ENCODE measurements at regions not wholly inside any gene's neighbourhood (a gene's known extent, or its start where the extent isn't known, plus 50 kb on each side); places are given as distances from the start of the nearest gene placed in this dataset.
"Not testable (repeated sequence)": the region's sequence is repeated elsewhere in the genome, so short reads cannot be mapped to it uniquely, and the experiment has no call there.

DNA sequence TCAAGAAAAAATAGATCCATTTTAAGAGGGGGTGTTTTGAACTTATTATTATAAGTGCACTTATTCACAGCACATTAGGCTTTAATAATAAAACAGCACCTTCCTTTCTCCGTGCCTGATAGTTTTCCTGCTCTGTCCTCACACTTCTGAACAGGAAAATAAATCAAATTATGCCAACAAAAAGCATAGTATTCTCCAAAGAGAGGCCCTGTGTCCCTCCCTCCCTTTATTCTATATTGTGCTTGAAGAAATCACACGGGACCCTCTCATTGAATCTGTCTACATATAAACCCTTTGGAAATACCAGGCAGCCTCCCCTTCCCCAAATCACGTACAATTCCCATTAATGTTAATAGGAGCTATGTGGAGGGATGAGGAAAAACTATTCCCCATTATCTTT lies 462.9 kb upstream of the NRSN1 start:
- TF ChIP-seq CTCF (IDR thresholded peaks at IDR 0.05), result no peak
- no peaks in the 10 kb centered on the region for H3K36me3 ChIP-seq

GRCh38 chr6:23663652-23664051 lies 462.4 kb upstream of the NRSN1 start:
- no peak for DNase-seq (ENCODE audit: low spot score)
- TF ChIP-seq CTCF (IDR thresholded peaks at IDR 0.05), result no peak
- Histone ChIP-seq H3K4me1 (no peaks in the 10 kb centered on the region), H3K36me3 (no peaks in the 10 kb centered on the region), H3K27ac (no peak overlapping the region), H3K9me3 (no peaks in the 10 kb centered on the region), H3K27me3 (no peaks in the 10 kb centered on the region), H3K4me3 (no peak overlapping the region)

More for the DNA sequence above, 462.9 kb upstream of the NRSN1 start:
- no peaks in the 10 kb centered on the region for H3K4me1 ChIP-seq
- H3K27me3 ChIP-seq, result no peaks in the 10 kb centered on the region
- no peak overlapping the region for H3K27ac ChIP-seq
- no peaks in the 10 kb centered on the region for H3K9me3 ChIP-seq
- H3K4me3 ChIP-seq, result no peak overlapping the region
- DNase-seq (ENCODE audit: low spot score), result no peak

- not testable (repeated sequence) for H3K4me1 ChIP-seq; H3K4me3 ChIP-seq; DNase-seq (ENCODE audit: low spot score); H3K36me3 ChIP-seq; H3K27me3 ChIP-seq; H3K9me3 ChIP-seq; H3K27ac ChIP-seq
Observed at GRCh38 chr6:23665911-23666310, 460.1 kb upstream of the NRSN1 start.

DNA sequence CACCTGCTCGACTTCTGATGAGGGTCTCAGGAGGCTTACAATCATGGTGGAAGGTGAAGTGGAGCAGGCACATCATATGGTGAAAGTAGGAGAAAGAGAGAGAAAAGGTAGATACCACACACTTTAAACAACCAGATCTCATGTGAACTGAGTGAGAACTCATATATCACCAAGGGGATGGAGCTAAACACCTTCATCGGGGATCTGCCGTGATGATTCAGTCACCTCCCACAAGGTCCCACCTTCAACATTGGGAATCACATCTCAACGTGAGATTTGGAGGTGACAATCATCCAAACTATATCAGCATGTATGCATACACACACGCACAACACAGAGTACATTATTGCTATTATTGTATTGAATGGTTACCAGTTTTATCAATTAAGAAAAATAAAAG lies 453.3 kb upstream of the NRSN1 start:
- H3K9me3 ChIP-seq, result peaks cover 3 to 49% of the 10 kb centered on the region in 2 donors

DNA sequence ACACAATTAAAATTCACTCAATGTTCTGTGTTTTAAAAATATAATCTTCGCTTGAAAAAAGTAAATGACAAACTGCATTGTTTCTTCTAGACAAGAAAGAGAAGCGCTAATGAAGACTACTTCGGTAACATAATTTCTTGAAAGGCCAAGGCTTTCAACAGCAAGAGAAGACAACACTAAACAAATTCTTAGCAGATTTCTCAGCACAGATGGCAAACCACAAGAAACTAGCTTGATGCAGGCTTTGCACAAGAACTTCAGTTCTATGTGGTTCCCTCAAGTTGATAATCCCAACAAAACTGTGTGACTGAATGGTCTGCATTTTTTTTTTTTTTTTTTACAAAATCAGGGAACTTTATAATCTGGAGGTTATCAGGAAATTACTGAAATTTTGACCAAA lies 447.4 kb upstream of the NRSN1 start:
- Histone ChIP-seq H3K27me3 (no peaks in the 10 kb centered on the region), H3K27ac (no peak overlapping the region), H3K4me1 (no peaks in the 10 kb centered on the region), H3K4me3 (no peak overlapping the region), H3K9me3 (peaks cover 0 to 25% of the 10 kb centered on the region in 2 donors), H3K36me3 (no peaks in the 10 kb centered on the region)
- TF ChIP-seq CTCF (IDR thresholded peaks at IDR 0.05), result no peak
- no peak for DNase-seq (ENCODE audit: low spot score)

More for the DNA sequence above, 453.3 kb upstream of the NRSN1 start:
- H3K4me1 ChIP-seq, result no peaks in the 10 kb centered on the region
- DNase-seq (ENCODE audit: low spot score), result no peak
- H3K27me3 ChIP-seq, result no peaks in the 10 kb centered on the region
- TF ChIP-seq CTCF (IDR thresholded peaks at IDR 0.05), result no peak
- no peaks in the 10 kb centered on the region for H3K36me3 ChIP-seq
- no peak overlapping the region for H3K27ac ChIP-seq
- no peak overlapping the region for H3K4me3 ChIP-seq

GRCh38 chr6:23681743-23682142 lies 444.3 kb upstream of the NRSN1 start:
- no peak for DNase-seq (ENCODE audit: low spot score)
- Histone ChIP-seq H3K27ac (no peak overlapping the region), H3K36me3 (no peaks in the 10 kb centered on the region), H3K4me1 (no peaks in the 10 kb centered on the region), H3K4me3 (no peak overlapping the region), H3K27me3 (no peaks in the 10 kb centered on the region), H3K9me3 (no peaks in the 10 kb centered on the region)
- no peak for TF ChIP-seq CTCF (IDR thresholded peaks at IDR 0.05)

All from right atrium auricular region (tissue), 2 donors.